ELR (cell line): ENCODE measurements at regions not wholly inside any gene's neighbourhood (a gene's known extent, or its start where the extent isn't known, plus 50 kb on each side); places are given as distances from the start of the nearest gene placed in this dataset.
A peak's percentile ranks its signal among the peaks of the same experiment; 100 is the strongest.

Experiments used
- DNase-seq: peaks from one replicate; pipeline ENCODE4 v3.0.0-alpha.2; 2015; ENCODE audit warnings: low read depth

DNA sequence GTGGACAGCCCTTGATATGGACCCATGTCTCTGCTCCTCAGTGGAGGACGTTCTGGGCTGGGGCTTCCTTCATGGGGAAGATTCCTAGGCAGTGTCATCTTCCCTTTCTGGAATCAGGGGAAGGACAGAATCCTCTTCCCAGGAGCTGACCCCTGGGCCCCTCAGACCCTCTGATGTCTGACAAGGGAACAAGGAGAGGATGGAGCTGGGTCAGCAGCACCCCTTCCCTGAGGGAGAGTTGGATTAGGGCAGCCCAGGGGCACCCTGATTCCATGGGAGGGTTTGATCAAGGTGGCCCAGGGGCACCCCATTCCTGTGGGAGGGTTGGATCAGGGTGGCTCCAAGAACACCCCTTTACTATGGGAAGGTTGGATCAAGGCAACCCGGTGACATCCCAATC, 86.5 kb downstream of the ACKR3 start:
- no peak for DNase-seq

DNA sequence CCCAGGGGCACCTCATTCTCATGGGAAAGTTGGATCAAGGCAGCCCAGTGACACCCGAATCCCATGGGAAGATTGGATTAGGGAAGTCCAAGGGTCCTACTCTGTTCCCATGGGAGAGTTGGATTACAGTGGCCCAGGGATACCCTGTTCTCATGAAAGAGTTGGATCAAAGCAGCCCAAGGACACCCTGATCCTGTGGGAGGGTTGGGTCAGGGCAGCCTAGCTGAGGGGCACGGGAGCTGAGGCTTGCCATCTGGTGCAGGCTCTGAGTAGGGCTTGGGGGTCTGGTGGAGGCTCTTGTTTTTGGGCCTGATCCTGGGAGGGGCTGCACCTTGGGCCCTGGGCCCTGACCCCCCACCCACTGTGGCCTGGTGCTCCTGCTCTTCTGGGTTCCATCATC, 87.1 kb downstream of the ACKR3 start:
- DNase-seq: no peak

DNA sequence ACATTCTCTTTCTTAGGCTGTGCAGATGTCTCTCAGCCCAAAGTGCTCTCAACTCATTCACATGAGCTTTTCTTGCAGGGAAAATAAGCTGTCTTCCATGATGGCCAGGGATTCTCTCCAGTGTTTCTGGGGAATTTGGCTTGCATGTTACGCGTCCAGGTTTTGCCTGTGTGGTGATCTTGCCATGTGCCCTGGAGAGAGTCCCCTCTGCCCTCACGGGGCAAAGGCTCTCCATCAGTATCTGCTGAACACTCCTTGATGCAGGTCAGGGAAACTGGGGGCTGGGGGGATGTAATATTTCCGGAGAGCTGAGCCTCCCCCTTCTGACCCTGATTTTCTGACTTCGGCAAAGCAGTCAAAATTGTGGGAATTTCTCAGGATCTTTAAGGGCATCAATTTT, 87.6 kb downstream of the ACKR3 start:
- DNase-seq: no peak

- DNase-seq: no peak
These were observed 88.2 kb downstream of the ACKR3 start for GRCh38 chr2:236657801-236658200.

DNA sequence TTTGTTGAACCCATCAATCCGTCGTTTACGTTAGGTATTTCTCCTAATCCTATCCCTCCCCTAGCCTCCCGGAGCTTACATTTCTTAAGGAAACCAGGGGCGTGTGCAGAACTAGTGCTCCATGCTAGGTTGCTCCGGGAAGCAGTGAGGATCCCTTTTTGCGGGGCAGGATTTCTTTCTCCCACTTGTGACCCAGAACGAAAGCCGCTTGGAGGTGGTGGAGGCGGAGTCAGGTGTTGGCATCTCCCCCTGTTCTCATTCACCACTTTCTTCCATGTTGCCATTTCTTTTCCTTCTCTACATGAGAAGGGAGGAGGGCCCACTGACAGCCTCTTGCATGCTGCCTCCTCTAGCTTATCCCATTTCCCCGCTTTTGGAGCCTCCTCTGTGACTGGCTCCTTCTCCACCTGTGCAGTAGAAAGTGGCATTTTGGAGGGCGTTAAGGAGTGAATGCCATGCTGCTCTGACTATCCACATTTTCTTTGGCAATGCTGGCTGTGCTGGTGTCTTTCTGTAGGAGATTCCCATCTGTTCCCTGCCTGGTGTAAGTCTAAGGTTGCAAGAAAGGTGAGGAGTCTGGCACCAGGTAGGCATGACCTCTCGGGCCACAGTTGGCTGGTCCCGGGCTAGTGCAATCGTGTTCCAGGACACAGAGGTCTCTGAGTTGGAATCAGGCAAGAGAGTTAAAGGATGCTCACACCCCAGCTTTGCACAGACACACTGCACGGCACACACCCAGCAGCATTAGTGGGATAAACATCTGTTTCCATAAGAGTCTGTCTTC, 89.5 kb downstream of the ACKR3 start:
- DNase-seq: no peak

DNA sequence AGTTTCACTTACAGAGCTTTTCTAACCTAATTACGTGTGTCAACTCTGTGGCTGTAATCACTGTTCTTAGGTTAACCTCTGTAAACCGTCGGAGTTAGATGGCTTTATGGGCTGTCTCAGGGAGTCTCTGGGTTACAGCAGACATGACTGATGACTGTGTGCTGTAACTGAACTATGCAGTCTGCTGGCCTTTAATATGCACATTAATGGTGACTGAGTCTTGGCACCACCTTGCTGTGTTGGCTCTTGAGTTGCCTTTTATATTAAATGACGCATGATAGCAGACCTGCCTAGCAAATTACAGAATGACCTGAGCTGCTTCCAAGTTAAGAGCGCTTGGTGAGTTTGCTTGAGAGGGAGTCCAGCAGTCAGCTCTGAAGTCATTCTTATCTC, 90.1 kb downstream of the ACKR3 start:
- no peak for DNase-seq

- peak; percentile 62 for DNase-seq
These were observed 91.6 kb downstream of the ACKR3 start for GRCh38 chr2:236661061-236661761.

DNA sequence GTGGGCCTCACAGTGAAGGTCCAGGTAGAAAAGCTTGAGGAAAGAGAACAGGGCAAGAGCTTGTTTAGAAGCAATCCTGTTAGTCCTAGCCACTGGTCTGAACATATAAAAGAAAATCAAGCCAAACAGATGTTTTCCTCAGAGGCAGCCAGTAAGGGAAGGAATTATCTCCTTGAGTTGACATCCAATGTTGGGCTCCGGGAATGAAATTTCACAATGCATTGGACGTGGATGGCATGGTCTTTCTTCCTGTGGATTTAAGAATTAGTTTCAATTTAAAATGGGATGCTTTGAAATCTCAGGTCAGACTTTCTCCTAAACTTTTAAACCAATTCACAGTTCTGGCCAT, 92.1 kb downstream of the ACKR3 start:
- no peak for DNase-seq

- no peak for DNase-seq
These were observed 92.9 kb downstream of the ACKR3 start for GRCh38 chr2:236662231-236663185.

- peak; percentile 52 for DNase-seq
These were observed 93.9 kb downstream of the ACKR3 start for GRCh38 chr2:236663287-236664101.

- no peak for DNase-seq
These were observed 94.5 kb downstream of the ACKR3 start for GRCh38 chr2:236664136-236664535.

- peak; percentile 29 for DNase-seq
These were observed 95.5 kb downstream of the ACKR3 start for GRCh38 chr2:236665101-236665500.

DNA sequence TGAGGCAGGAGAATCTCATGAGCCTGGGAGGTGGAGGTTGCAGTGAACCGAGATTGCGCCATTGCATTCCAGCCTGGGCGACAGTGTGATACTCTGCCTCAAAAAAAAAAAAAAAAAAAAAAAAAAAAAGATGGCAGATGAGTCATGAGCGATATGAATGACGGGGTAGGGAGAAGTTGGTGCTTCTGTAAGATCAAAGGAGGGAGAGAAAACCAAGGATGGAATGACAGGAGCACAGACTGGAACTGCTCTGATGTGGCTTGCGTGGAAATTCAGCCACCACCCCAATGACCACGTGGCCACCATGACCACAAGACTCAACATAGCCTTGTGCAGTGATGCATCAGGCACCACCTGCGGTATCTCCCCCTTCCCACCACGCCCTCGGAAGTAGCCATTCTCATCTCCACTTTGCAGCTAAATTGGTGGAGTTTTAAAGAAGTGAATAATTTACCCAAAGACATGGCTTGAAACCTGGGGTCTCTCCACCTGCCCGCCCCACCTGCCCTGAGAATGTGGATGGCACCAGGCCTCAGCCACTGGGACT, 96.0 kb downstream of the ACKR3 start:
- peak; percentile 15 for DNase-seq

- DNase-seq: no peak
These were observed 97.1 kb downstream of the ACKR3 start for GRCh38 chr2:236666646-236667204.

DNA sequence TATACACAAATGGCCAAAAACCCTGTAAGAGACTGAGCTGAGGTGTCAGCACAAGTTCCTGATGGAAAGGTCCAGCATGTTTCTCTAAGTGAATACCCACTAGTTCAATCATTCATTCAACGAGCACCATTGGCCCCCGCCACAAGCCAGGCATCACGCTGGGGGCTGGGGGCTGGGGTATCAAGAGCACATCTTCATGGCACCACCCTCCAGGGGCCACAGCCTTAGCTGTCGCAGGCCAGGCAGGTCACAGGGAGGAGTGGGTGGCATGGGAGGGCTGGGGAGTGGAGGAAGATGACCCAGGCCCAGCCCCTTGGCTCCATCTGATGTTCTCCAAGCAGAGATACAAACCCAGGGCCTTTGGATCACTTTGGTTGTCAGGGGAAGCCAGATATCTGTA, 97.9 kb downstream of the ACKR3 start:
- DNase-seq: no peak

DNA sequence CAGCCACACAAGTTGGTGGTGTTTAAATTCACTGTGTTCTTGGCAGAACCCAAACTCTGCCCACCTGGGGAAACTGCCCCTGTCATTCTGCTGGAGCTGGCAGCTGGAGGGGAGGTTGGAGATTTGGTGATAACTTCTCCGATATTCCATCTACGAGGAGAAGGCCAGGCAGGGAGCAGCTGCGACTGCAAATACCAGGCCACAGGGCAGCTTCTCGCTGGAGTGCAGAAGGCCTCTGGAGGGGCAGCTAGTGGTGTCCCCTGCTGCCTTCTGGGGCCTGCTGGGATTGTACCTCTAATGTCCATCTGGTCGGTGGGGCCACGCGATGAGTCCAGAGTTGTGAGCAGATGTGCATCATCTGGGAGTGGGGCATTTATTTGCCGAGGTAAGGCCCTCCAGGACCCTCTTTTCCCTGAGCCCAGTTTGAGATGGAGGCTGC, 98.9 kb downstream of the ACKR3 start:
- no peak for DNase-seq

GRCh38 chr2:236670235-236670620, 100.6 kb downstream of the ACKR3 start:
- no peak for DNase-seq

- DNase-seq: no peak
These were observed 102.4 kb downstream of the ACKR3 start for GRCh38 chr2:236671896-236672562.

DNA sequence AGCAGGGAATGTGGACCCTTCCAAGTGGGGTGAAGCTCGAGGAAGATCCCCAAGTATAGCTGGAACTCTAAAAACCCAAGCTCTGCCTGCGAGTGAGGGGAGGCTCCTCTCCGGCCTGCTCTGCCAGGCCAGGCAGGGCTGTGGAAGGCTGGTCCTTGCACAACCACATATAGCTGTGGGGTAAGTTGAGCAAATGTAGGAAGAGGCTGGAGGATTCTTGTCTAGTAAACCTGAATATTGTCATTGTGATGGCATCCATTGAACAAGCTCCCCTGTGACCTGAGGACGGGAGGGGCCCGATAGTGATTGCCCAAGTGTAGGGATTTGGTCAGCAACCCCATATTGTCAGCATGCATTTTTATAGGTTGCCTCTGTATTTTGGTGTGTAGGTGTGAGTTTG, 103.0 kb downstream of the ACKR3 start:
- DNase-seq: no peak

GRCh38 chr2:236673126-236673822, 103.6 kb downstream of the ACKR3 start:
- no peak for DNase-seq
